ENCODE measurements at regions not wholly inside any gene's neighbourhood (a gene's known extent, or its start where the extent isn't known, plus 50 kb on each side); places are given as distances from the start of the nearest gene placed in this dataset.

DNA sequence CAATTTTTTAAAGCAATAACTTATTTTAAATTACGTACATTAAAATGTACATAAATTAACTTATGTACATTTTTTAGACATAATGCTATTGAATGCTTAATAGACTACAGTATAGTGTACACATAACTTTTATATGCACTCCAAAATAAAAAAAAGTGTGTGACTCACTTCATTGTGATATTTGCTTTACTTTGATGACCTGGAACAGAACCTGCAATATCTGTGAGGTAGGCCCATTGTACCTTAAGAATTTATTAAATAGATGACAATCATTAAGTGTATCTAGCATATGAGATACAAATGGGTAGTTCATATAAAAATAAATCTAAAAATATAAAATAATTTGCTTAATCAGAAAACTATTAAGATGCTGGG, 276.7 kb downstream of the NFKBIZ start:
- TF ChIP-seq, protein P1, sequence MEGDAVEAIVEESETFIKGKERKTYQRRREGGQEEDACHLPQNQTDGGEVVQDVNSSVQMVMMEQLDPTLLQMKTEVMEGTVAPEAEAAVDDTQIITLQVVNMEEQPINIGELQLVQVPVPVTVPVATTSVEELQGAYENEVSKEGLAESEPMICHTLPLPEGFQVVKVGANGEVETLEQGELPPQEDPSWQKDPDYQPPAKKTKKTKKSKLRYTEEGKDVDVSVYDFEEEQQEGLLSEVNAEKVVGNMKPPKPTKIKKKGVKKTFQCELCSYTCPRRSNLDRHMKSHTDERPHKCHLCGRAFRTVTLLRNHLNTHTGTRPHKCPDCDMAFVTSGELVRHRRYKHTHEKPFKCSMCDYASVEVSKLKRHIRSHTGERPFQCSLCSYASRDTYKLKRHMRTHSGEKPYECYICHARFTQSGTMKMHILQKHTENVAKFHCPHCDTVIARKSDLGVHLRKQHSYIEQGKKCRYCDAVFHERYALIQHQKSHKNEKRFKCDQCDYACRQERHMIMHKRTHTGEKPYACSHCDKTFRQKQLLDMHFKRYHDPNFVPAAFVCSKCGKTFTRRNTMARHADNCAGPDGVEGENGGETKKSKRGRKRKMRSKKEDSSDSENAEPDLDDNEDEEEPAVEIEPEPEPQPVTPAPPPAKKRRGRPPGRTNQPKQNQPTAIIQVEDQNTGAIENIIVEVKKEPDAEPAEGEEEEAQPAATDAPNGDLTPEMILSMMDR (IDR thresholded peaks at IDR 0.05; ENCODE audit: low read depth, low read length): no peak
- no peak for TF ChIP-seq EZH2phosphoT487 (IDR thresholded peaks at IDR 0.05; ENCODE audit: low read depth)
